ENCODE measurements at regions not wholly inside any gene's neighbourhood (a gene's known extent, or its start where the extent isn't known, plus 50 kb on each side); places are given as distances from the start of the nearest gene placed in this dataset.

- no peak for DNase-seq (ENCODE audit: low read depth)
Measured at GRCh38 chr4:57614257-57614932, 504.2 kb upstream of the IGFBP7 start.

GRCh38 chr4:57612279-57612678, 502.1 kb upstream of the IGFBP7 start:
- no peak for DNase-seq (ENCODE audit: low read depth)

GRCh38 chr4:57607566-57608180, 497.5 kb upstream of the IGFBP7 start:
- no peak for DNase-seq (ENCODE audit: low read depth)

- DNase-seq (ENCODE audit: low read depth): no peak
Measured at GRCh38 chr4:57605376-57605775, 495.2 kb upstream of the IGFBP7 start.

- no peak for DNase-seq (ENCODE audit: low read depth)
Measured at GRCh38 chr4:57602141-57602540, 492.0 kb upstream of the IGFBP7 start.

- no peak for DNase-seq (ENCODE audit: low read depth)
Measured at GRCh38 chr4:57591073-57591472, 480.9 kb upstream of the IGFBP7 start.

GRCh38 chr4:57588557-57588956, 478.4 kb upstream of the IGFBP7 start:
- no peak for DNase-seq (ENCODE audit: low read depth)

GRCh38 chr4:57580710-57581599, 470.8 kb upstream of the IGFBP7 start:
- no peak for DNase-seq (ENCODE audit: low read depth)

- DNase-seq (ENCODE audit: low read depth): no peak
Measured at GRCh38 chr4:57575426-57575825, 465.2 kb upstream of the IGFBP7 start.

- no peak for DNase-seq (ENCODE audit: low read depth)
Measured at GRCh38 chr4:57554556-57555092, 444.4 kb upstream of the IGFBP7 start.

- no peak for DNase-seq (ENCODE audit: low read depth)
Measured at GRCh38 chr4:57553728-57554127, 443.5 kb upstream of the IGFBP7 start.

- DNase-seq (ENCODE audit: low read depth): no peak
Measured at GRCh38 chr4:57550198-57550597, 440.0 kb upstream of the IGFBP7 start.

GRCh38 chr4:57548856-57549255, 438.7 kb upstream of the IGFBP7 start:
- DNase-seq (ENCODE audit: low read depth): no peak

GRCh38 chr4:57544811-57545654, 434.8 kb upstream of the IGFBP7 start:
- no peak for DNase-seq (ENCODE audit: low read depth)

- no peak for DNase-seq (ENCODE audit: low read depth)
Measured at GRCh38 chr4:57504797-57505530, 394.8 kb upstream of the IGFBP7 start.

GRCh38 chr4:57504139-57504538, 394.0 kb upstream of the IGFBP7 start:
- no peak for DNase-seq (ENCODE audit: low read depth)

GRCh38 chr4:57501720-57502119, 391.5 kb upstream of the IGFBP7 start:
- peak; percentile 78 for DNase-seq (ENCODE audit: low read depth)

- peak; percentile 78 for DNase-seq (ENCODE audit: low read depth)
Measured at GRCh38 chr4:57499786-57500185, 389.6 kb upstream of the IGFBP7 start.

GRCh38 chr4:57498251-57498650, 388.1 kb upstream of the IGFBP7 start:
- no peak for DNase-seq (ENCODE audit: low read depth)

- no peak for DNase-seq (ENCODE audit: low read depth)
Measured at GRCh38 chr4:57496697-57497471, 386.7 kb upstream of the IGFBP7 start.
